B cell (primary cell): ENCODE measurements at regions not wholly inside any gene's neighbourhood (a gene's known extent, or its start where the extent isn't known, plus 50 kb on each side); places are given as distances from the start of the nearest gene placed in this dataset.

Experiments
- ATAC-seq: fragments of 200-7000 bp; cut with Tn5 transposase; one replicate; pipeline ENCODE4 v1.10.0; 2021; ENCODE audit warnings: low read depth, mild to moderate bottlenecking, moderate number of reproducible peaks, moderate library complexity
- CTCF ChIA-PET: fragments of 350-600 bp; sonication (Branson Sonifier 250); formaldehyde crosslinking; loops from one replicate; lab custom pipeline; 2021; ENCODE audit warnings: antibody characterized with exemption, inconsistent platforms; lab: Charles Lee
- POLR2A ChIA-PET: fragments of 350-600 bp; sonication (Branson Sonifier 250); formaldehyde crosslinking; loops from one replicate; lab custom pipeline; 2021; ENCODE audit warnings: antibody characterized with exemption; lab: Charles Lee
- DNase-seq: peaks from one replicate; pipeline ENCODE4 v3.0.0; 2013
- H2AFZ ChIP-seq: 2 replicates; pipeline ENCODE4 v1.6.1; 2012; ENCODE audit warnings: mild to moderate bottlenecking, low read depth, low read length; ENCODE audit not compliant: insufficient read depth, poor library complexity, severe bottlenecking
- H3K27ac ChIP-seq, 2 donors: 1 replicate in 1 of 2; 2 replicates in 1 of 2; pipeline ENCODE4 v1.5.1; 2012 to 2013; ENCODE audit warnings: low read length in 2 of 2, mild to moderate bottlenecking in 2 of 2, moderate library complexity in 1 of 2
- H3K27me3 ChIP-seq, 4 experiments: fragments of 200-600 bp in 1 of 4; sonication (generic) in 1 of 4; replicated peaks in 1 of 4; 1 replicate in 2 of 4; 2 replicates in 2 of 4; pipeline versions ENCODE4 v1.6.1 to v1.7.0; 2013 to 2016; ENCODE audit warnings: low read length in 3 of 4, mild to moderate bottlenecking in 2 of 4, mixed read lengths in 1 of 4, moderate library complexity in 1 of 4; ENCODE audit not compliant: insufficient read depth in 4 of 4, control insufficient read depth in 3 of 4; ENCODE audit errors: control extremely low read depth in 1 of 4
- H3K36me3 ChIP-seq, 2 experiments: replicated peaks in 1 of 2; 1 replicate in 1 of 2; 2 replicates in 1 of 2; pipeline versions ENCODE4 v1.6.1 to v1.7.1; 2013; ENCODE audit warnings: low read length in 1 of 2; ENCODE audit not compliant: insufficient read depth in 2 of 2, control insufficient read depth in 1 of 2; ENCODE audit errors: control extremely low read depth in 1 of 2, extremely low read depth in 1 of 2
- H3K4me1 ChIP-seq, 2 donors: fragments of 200-600 bp in 1 of 2; sonication (generic) in 1 of 2; 1 replicate in 1 of 2; 2 replicates in 1 of 2; pipeline versions ENCODE4 v1.5.1 to v1.6.1; 2013 to 2017; ENCODE audit warnings: low read length in 2 of 2; ENCODE audit not compliant: control insufficient read depth in 2 of 2, insufficient read depth in 2 of 2
- H3K4me2 ChIP-seq: replicated peaks from 2 replicates; pipeline ENCODE3; 2012; ENCODE audit warnings: mild to moderate bottlenecking, low read depth, low read length; ENCODE audit not compliant: poor library complexity, severe bottlenecking
- H3K4me3 ChIP-seq, 5 experiments: fragments of 200-600 bp in 1 of 5; sonication (generic) in 1 of 5; 1 replicate in 3 of 5; 2 replicates in 2 of 5; pipeline versions ENCODE4 v1.5.1 to v1.7.0; 2011 to 2016; ENCODE audit warnings: low read length in 4 of 5, mild to moderate bottlenecking in 4 of 5, low read depth in 2 of 5, control low read depth in 1 of 5, moderate library complexity in 1 of 5; ENCODE audit not compliant: insufficient read depth in 1 of 5; ENCODE audit errors: control extremely low read depth in 1 of 5, extremely low read depth in 1 of 5
- H3K79me2 ChIP-seq: fragments of 200-600 bp; sonication (generic); one replicate; pipeline ENCODE4 v1.6.0; 2016; ENCODE audit warnings: low read length; ENCODE audit not compliant: control insufficient read depth, insufficient read depth
- H3K9ac ChIP-seq: fragments of 200-600 bp; sonication (generic); 2 replicates; pipeline ENCODE4 v1.6.1; 2017; ENCODE audit warnings: mild to moderate bottlenecking, low read length, moderate library complexity
- H3K9me3 ChIP-seq, 3 donors: one replicate each; pipeline versions ENCODE4 v1.6.1 to v1.7.1; 2013; ENCODE audit warnings: low read length in 2 of 3; ENCODE audit not compliant: control insufficient read depth in 2 of 3, insufficient read depth in 1 of 3; ENCODE audit errors: control extremely low read depth in 1 of 3
- H4K20me1 ChIP-seq: 2 replicates; pipeline ENCODE4 v1.6.0; 2012; ENCODE audit warnings: mild to moderate bottlenecking, low read length; ENCODE audit not compliant: insufficient read depth, control insufficient read depth, poor library complexity, severe bottlenecking
- H3K27ac Mint-ChIP-seq: one replicate; pipeline ENCODE4 v1.8.0; 2021; ENCODE audit warnings: mixed read lengths
- H3K27me3 Mint-ChIP-seq: one replicate; pipeline ENCODE4 v1.8.0; 2021; ENCODE audit warnings: mixed read lengths
- H3K4me1 Mint-ChIP-seq: one replicate; pipeline ENCODE4 v1.8.0; 2021; ENCODE audit warnings: mixed read lengths
- H3K4me3 Mint-ChIP-seq: one replicate; pipeline ENCODE4 v1.8.0; 2021; ENCODE audit warnings: mixed read lengths
- H3K9me3 Mint-ChIP-seq: one replicate; pipeline ENCODE4 v1.8.0; 2022; ENCODE audit warnings: mixed read lengths; ENCODE audit not compliant: insufficient read depth
- CTCF ChIP-seq: fragments of 200-600 bp; IDR thresholded peaks from one replicate; pipeline ENCODE4 v1.8.0; 2022; ENCODE audit warnings: antibody characterized with exemption, mild to moderate bottlenecking
- EZH2 ChIP-seq: IDR thresholded peaks from 2 replicates; pipeline ENCODE4 v1.6.1; 2012; ENCODE audit warnings: borderline replicate concordance, low read depth, mild to moderate bottlenecking, moderate library complexity, low read length; ENCODE audit not compliant: insufficient read depth, poor library complexity, severe bottlenecking
- WGBS: methylation state at CpG from one replicate; pipeline ENCODE4 v1.1.5; 2013; ENCODE audit warnings: missing lambda C conversion rate; ENCODE audit not compliant: insufficient coverage; 5-methylcytosine and 5-hydroxymethylcytosine counted together
- intact Hi-C: fragments of 100-400 bp; cut with micrococcal nuclease; formaldehyde crosslinking; loops from one replicate; pipeline ENCODE4 v1.10.0; 2022

GRCh38 chr6:126682440-126682839 lies 342.5 kb downstream of the CENPW start:
- Mint-ChIP-seq H3K4me3 (no peak overlapping the region), H3K4me1 (no peaks in the 10 kb centered on the region), H3K9me3 (peaks cover 4% of the 10 kb centered on the region), H3K27me3 (no peaks in the 10 kb centered on the region), H3K27ac (no peak overlapping the region)
- Histone ChIP-seq H3K4me1 (no peaks in the 10 kb centered on the region), H3K27me3 (no peaks in the 10 kb centered on the region), H3K27ac (no peak overlapping the region), H3K9me3 (no peaks in the 10 kb centered on the region), H4K20me1 (no peaks in the 10 kb centered on the region), H3K9ac (no peak overlapping the region), H2AFZ (no peak overlapping the region), H3K79me2 (no peaks in the 10 kb centered on the region), H3K4me3 (no peak overlapping the region), H3K4me2 (no peak overlapping the region), H3K36me3 (no peaks in the 10 kb centered on the region)
- ChIA-PET CTCF (no interaction called here), POLR2A (no interaction called here)
- intact Hi-C loops = no loop called here
- WGBS = no CpG with 5 or more reads among the region's 2 CpGs
- DNase-seq = no peak
- ATAC-seq = no peak
- no peak for TF ChIP-seq EZH2
- no peak for TF ChIP-seq CTCF

- Mint-ChIP-seq H3K9me3 (peaks cover 10% of the 10 kb centered on the region), H3K27ac (no peak overlapping the region)
- CTCF ChIA-PET = no interaction called here
Observed at GRCh38 chr6:126685182-126685581, 345.3 kb downstream of the CENPW start.

More at GRCh38 chr6:126685182-126685581, 345.3 kb downstream of the CENPW start:
- no peaks in the 10 kb centered on the region for H3K4me1 ChIP-seq
- no peaks in the 10 kb centered on the region for H3K79me2 ChIP-seq
- H3K27ac ChIP-seq = no peak overlapping the region
- H3K9me3 ChIP-seq = no peaks in the 10 kb centered on the region
- H3K4me2 ChIP-seq = no peak overlapping the region
- no peak for TF ChIP-seq CTCF
- no peak for TF ChIP-seq EZH2
- no peak overlapping the region for H3K4me3 Mint-ChIP-seq
- no peaks in the 10 kb centered on the region for H3K36me3 ChIP-seq
- H4K20me1 ChIP-seq = no peaks in the 10 kb centered on the region
- no peak overlapping the region for H3K4me3 ChIP-seq
- H3K27me3 ChIP-seq = no peaks in the 10 kb centered on the region
- intact Hi-C loops = no loop called here
- H3K9ac ChIP-seq = no peak overlapping the region
- DNase-seq = no peak
- no CpG with 5 or more reads among the region's 1 CpG for WGBS
- H3K4me1 Mint-ChIP-seq = no peaks in the 10 kb centered on the region
- no peak for ATAC-seq
- no peak overlapping the region for H2AFZ ChIP-seq
- H3K27me3 Mint-ChIP-seq = no peaks in the 10 kb centered on the region
- POLR2A ChIA-PET = no interaction called here
